ENCODE measurements at regions not wholly inside any gene's neighbourhood (a gene's known extent, or its start where the extent isn't known, plus 50 kb on each side); places are given as distances from the start of the nearest gene placed in this dataset.

DNA sequence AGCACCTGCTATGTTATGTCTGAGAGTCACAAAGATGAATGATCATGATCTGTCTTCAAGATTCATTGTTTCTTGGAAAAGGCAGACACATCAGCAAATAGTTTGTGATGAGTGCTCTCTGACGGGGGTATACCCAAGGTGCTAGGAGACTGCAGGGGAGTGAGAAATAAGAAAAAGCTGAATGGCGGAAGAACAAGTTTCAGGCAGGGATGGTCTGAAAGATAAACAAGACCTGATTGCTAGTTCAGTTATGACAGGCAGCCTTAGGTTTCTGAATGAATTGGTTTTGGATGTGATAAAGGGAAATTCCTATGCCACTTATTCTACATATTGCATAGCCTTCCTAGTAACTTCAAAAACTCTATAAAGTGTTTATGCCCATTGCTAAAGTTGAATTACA, 327.0 kb upstream of the DKK2 start:
- TF ChIP-seq, protein P1, sequence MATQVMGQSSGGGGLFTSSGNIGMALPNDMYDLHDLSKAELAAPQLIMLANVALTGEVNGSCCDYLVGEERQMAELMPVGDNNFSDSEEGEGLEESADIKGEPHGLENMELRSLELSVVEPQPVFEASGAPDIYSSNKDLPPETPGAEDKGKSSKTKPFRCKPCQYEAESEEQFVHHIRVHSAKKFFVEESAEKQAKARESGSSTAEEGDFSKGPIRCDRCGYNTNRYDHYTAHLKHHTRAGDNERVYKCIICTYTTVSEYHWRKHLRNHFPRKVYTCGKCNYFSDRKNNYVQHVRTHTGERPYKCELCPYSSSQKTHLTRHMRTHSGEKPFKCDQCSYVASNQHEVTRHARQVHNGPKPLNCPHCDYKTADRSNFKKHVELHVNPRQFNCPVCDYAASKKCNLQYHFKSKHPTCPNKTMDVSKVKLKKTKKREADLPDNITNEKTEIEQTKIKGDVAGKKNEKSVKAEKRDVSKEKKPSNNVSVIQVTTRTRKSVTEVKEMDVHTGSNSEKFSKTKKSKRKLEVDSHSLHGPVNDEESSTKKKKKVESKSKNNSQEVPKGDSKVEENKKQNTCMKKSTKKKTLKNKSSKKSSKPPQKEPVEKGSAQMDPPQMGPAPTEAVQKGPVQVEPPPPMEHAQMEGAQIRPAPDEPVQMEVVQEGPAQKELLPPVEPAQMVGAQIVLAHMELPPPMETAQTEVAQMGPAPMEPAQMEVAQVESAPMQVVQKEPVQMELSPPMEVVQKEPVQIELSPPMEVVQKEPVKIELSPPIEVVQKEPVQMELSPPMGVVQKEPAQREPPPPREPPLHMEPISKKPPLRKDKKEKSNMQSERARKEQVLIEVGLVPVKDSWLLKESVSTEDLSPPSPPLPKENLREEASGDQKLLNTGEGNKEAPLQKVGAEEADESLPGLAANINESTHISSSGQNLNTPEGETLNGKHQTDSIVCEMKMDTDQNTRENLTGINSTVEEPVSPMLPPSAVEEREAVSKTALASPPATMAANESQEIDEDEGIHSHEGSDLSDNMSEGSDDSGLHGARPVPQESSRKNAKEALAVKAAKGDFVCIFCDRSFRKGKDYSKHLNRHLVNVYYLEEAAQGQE (IDR thresholded peaks at IDR 0.05; ENCODE audit: insufficient read depth in 1 of 2, low read depth in 2 of 2, low read length in 2 of 2), result no peak
- TF ChIP-seq TAF1 (IDR thresholded peaks at IDR 0.05; ENCODE audit: borderline replicate concordance, insufficient read depth, low read length), result no peak

DNA sequence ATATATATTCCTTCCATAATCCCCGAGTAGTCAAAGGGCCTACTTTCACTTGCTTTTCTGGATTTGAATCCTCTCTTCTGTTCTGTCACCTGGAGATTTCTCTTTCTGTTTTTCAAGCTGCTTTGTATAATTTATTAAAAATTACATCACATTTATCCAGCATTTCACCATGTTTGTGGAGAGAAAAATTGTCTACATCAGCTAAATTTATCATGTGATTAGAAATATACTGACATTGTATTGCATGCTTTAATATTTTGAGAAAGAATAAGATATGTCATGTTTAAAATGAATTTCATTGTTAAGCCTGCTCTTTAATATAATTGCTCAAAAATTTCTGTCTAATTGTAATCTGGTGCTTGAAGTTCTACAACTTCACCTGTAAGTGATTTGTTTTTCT, 323.1 kb upstream of the DKK2 start:
- TF ChIP-seq POLR2AphosphoS5 (IDR thresholded peaks at IDR 0.05; ENCODE audit: low read depth, low read length) (no peak), TAF1 (IDR thresholded peaks at IDR 0.05; ENCODE audit: borderline replicate concordance, insufficient read depth, low read length) (no peak), SIN3A (IDR thresholded peaks at IDR 0.05; ENCODE audit: borderline replicate concordance, insufficient read depth, low read length) (no peak), FOXP2 (optimal IDR thresholded peaks at IDR 0.05; ENCODE audit: borderline replicate concordance, extremely low read depth, extremely low read length, insufficient read depth) (no peak)
- TF ChIP-seq, protein P1 (IDR thresholded peaks at IDR 0.05; ENCODE audit: insufficient read depth in 1 of 2, low read depth in 2 of 2, low read length in 2 of 2), result no peak

DNA sequence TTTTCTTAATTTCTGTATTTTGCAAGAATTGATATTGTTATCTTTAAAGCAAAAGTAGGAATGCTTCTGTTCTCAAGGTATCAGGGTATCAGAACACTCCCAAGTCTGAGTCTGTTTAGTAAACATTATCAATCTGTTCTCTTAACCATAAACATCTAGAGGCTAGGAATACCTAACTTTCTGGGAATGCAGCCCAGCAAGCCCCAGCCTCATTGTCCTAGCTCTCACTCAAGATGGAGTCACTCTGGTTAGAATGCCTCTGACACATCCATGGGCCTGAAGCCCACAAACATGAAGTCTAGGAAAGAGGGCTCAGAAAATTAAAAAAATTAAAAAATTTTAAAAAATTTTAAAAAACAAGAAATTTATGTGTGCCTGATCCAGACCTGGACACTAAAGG, 315.1 kb upstream of the DKK2 start:
- TF ChIP-seq, protein P1 (IDR thresholded peaks at IDR 0.05; ENCODE audit: insufficient read depth in 1 of 2, low read depth in 2 of 2, low read length in 2 of 2), result no peak
- TF ChIP-seq POLR2AphosphoS5 (IDR thresholded peaks at IDR 0.05; ENCODE audit: low read depth, low read length) (no peak), FOXP2 (optimal IDR thresholded peaks at IDR 0.05; ENCODE audit: borderline replicate concordance, extremely low read depth, extremely low read length, insufficient read depth) (no peak), TAF1 (IDR thresholded peaks at IDR 0.05; ENCODE audit: borderline replicate concordance, insufficient read depth, low read length) (no peak), SIN3A (IDR thresholded peaks at IDR 0.05; ENCODE audit: borderline replicate concordance, insufficient read depth, low read length) (no peak)

DNA sequence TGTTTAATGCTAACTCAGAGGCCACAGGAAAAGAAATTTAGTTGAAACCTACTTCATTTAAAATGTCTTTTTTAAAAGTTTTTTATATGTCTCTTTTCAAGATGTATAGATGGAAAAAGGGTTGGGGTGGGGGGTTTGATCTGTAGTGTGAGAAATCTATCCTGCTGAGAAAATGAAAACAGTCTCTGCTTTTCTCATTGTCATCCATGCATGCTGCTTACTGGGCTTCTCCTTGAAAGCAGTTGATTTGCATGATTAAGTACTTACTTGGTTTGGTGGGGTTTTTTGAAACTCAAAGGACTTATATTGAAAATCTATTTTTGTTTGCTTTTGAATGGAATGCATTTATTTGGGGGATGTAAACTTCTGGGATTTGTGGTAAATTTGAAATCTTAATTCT, 313.6 kb upstream of the DKK2 start:
- TF ChIP-seq FOXP2 (optimal IDR thresholded peaks at IDR 0.05; ENCODE audit: borderline replicate concordance, extremely low read depth, extremely low read length, insufficient read depth), result no peak
- no peak for TF ChIP-seq TAF1 (IDR thresholded peaks at IDR 0.05; ENCODE audit: borderline replicate concordance, insufficient read depth, low read length)
- TF ChIP-seq POLR2AphosphoS5 (IDR thresholded peaks at IDR 0.05; ENCODE audit: low read depth, low read length), result no peak

DNA sequence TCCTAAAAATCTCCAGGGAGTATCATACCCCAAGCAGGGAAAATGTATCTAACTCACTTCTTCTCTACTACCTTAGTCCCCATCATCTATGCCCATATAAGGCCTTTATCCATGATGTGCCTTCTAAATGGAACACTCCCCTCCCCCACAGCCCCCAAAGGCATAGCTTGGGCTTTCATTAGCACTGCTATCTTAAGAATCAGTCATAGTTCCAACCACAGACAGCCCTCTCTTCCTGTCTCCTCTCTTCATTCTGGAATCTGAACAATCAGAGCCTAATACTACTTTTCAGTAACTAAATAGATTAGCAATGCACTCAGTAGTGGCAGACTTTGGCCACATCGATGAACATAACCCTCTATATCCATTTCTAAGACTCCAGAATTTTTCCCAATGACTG, 313.2 kb upstream of the DKK2 start:
- no peak for TF ChIP-seq FOXP2 (optimal IDR thresholded peaks at IDR 0.05; ENCODE audit: borderline replicate concordance, extremely low read depth, extremely low read length, insufficient read depth)
- TF ChIP-seq SIN3A (IDR thresholded peaks at IDR 0.05; ENCODE audit: borderline replicate concordance, insufficient read depth, low read length), result no peak
- no peak for TF ChIP-seq TAF1 (IDR thresholded peaks at IDR 0.05; ENCODE audit: borderline replicate concordance, insufficient read depth, low read length)
- TF ChIP-seq, protein P1 (IDR thresholded peaks at IDR 0.05; ENCODE audit: insufficient read depth in 1 of 2, low read depth in 2 of 2, low read length in 2 of 2), result peak in 1 of 2 experiments; percentile 42; a peak in 1 of 4 replicates
- TF ChIP-seq POLR2AphosphoS5 (IDR thresholded peaks at IDR 0.05; ENCODE audit: low read depth, low read length), result no peak

Data from PFSK-1 (cell line).